PC-3 (cell line): ENCODE measurements at regions not wholly inside any gene's neighbourhood (a gene's known extent, or its start where the extent isn't known, plus 50 kb on each side); places are given as distances from the start of the nearest gene placed in this dataset.

ENCODE experiments used
- ATAC-seq: fragments of 200-7000 bp; cut with Tn5 transposase; 2 replicates; pipeline ENCODE4 v1.9.1; 2020; ENCODE audit warnings: mild to moderate bottlenecking, moderate library complexity
- BruUV-seq: library from RNA; stranded (reverse); fragments of 400-500 nt; replicated peaks from 2 replicates; lab custom pipeline; 2021; lab: Mats Ljungman, UMichigan
- CTCF ChIA-PET: fragments of 300-600 bp; sonication (Branson Sonifier 250); formaldehyde crosslinking; loops from one replicate; lab custom pipeline; 2022; ENCODE audit warnings: antibody characterized with exemption; lab: Charles Lee
- POLR2A ChIA-PET: fragments of 300-600 bp; sonication (Branson Sonifier 250); formaldehyde crosslinking; loops from one replicate; lab custom pipeline; 2022; ENCODE audit warnings: antibody characterized with exemption; ENCODE audit not compliant: unreplicated experiment; lab: Charles Lee
- DNase-seq: peaks from one replicate; pipeline ENCODE4 v3.0.0-alpha.2; 2015
- H2AFZ ChIP-seq: fragments of 300-600 bp; sonication (generic); 2 replicates; pipeline ENCODE4 v1.6.0; 2016; ENCODE audit warnings: antibody characterized with exemption, low read length
- H3F3A ChIP-seq: fragments of 300-600 bp; sonication (generic); one replicate; pipeline ENCODE4 v1.6.0; 2017; ENCODE audit warnings: antibody characterized with exemption, low read length, control low read depth, mild to moderate bottlenecking; ENCODE audit not compliant: unreplicated experiment
- H3K27ac ChIP-seq: fragments of 300-600 bp; sonication (generic); 2 replicates; pipeline ENCODE4 v1.5.1; 2016; ENCODE audit warnings: mild to moderate bottlenecking, low read length
- H3K27me3 ChIP-seq: fragments of 300-600 bp; sonication (generic); 2 replicates; pipeline ENCODE4 v1.6.1; 2016; ENCODE audit warnings: low read length, mixed read lengths
- H3K36me3 ChIP-seq: fragments of 300-600 bp; sonication (generic); 2 replicates; pipeline ENCODE4 v1.6.1; 2016; ENCODE audit warnings: low read depth, mixed run types, low read length, mixed read lengths
- H3K4me1 ChIP-seq: fragments of 300-600 bp; sonication (generic); 2 replicates; pipeline ENCODE4 v1.5.1; 2016; ENCODE audit warnings: low read length; ENCODE audit not compliant: insufficient read depth
- H3K4me2 ChIP-seq: fragments of 300-600 bp; sonication (generic); 2 replicates; pipeline ENCODE4 v1.6.0; 2016; ENCODE audit warnings: low read length
- H3K4me3 ChIP-seq: fragments of 300-600 bp; sonication (generic); 2 replicates; pipeline ENCODE4 v1.5.1; 2016; ENCODE audit warnings: mild to moderate bottlenecking, low read length, mixed read lengths
- H3K79me2 ChIP-seq: fragments of 300-600 bp; sonication (generic); 2 replicates; pipeline ENCODE4 v1.6.1; 2017; ENCODE audit warnings: low read length, mixed read lengths
- H3K9ac ChIP-seq: fragments of 300-600 bp; sonication (generic); 2 replicates; pipeline ENCODE4 v1.6.0; 2016; ENCODE audit warnings: mild to moderate bottlenecking, low read length
- H3K9me2 ChIP-seq: fragments of 300-600 bp; sonication (generic); replicated peaks from 2 replicates; pipeline ENCODE4 v1.6.1; 2016; ENCODE audit warnings: mixed run types, low read length, mixed read lengths
- H3K9me3 ChIP-seq: fragments of 300-600 bp; sonication (generic); 2 replicates; pipeline ENCODE4 v1.6.1; 2016; ENCODE audit warnings: low read length, mixed read lengths
- H4K20me1 ChIP-seq: fragments of 300-600 bp; sonication (generic); 2 replicates; pipeline ENCODE4 v1.6.1; 2016; ENCODE audit warnings: low read length, mixed read lengths
- CTCF ChIP-seq: fragments of 300-600 bp; sonication (generic); conservative IDR thresholded peaks from 2 replicates; pipeline ENCODE4 v1.5.1; 2017; ENCODE audit warnings: antibody characterized with exemption, low read depth, mild to moderate bottlenecking, low read length
- EZH2 ChIP-seq: fragments of 300-600 bp; sonication (generic); IDR thresholded peaks from one replicate; pipeline ENCODE4 v1.6.1; 2017; ENCODE audit warnings: antibody characterized with exemption, mild to moderate bottlenecking, low read length; ENCODE audit not compliant: unreplicated experiment
- EZH2phosphoT487 ChIP-seq: fragments of 300-600 bp; sonication (generic); IDR thresholded peaks from 2 replicates; pipeline ENCODE4 v1.6.1; 2018; ENCODE audit warnings: mild to moderate bottlenecking, antibody characterized with exemption, low read length, borderline replicate concordance
- intact Hi-C: fragments of 100-400 bp; cut with micrococcal nuclease; formaldehyde crosslinking; loops from 2 replicates; pipeline ENCODE4 v1.9.0; 2023

GRCh38 chr1:36702963-36703362, 220.2 kb upstream of the CSF3R start:
- Histone ChIP-seq H3K27me3 (peaks cover 83% of the 10 kb centered on the region), H2AFZ (no peak overlapping the region), H4K20me1 (no peaks in the 10 kb centered on the region), H3K9me2 (no peaks in the 10 kb centered on the region), H3K4me2 (no peak overlapping the region), H3K79me2 (no peaks in the 10 kb centered on the region), H3K9ac (no peak overlapping the region), H3K9me3 (no peaks in the 10 kb centered on the region), H3K36me3 (no peaks in the 10 kb centered on the region), H3K4me1 (no peaks in the 10 kb centered on the region), H3K4me3 (no peak overlapping the region), H3F3A (no peaks in the 10 kb centered on the region), H3K27ac (no peak overlapping the region)
- ChIA-PET POLR2A (no interaction called here), CTCF (no interaction called here)
- no peak for ATAC-seq
- intact Hi-C loops: no loop called here
- no TSS peak for BruUV-seq
- no peak for DNase-seq
- no peak for TF ChIP-seq EZH2phosphoT487
- no peak for TF ChIP-seq EZH2
- TF ChIP-seq CTCF: no peak

GRCh38 chr1:36699113-36699911, 216.6 kb upstream of the CSF3R start:
- no peak for TF ChIP-seq EZH2phosphoT487
- TF ChIP-seq CTCF: no peak
- no peak for TF ChIP-seq EZH2
- Histone ChIP-seq H3K9ac (no peak overlapping the region), H2AFZ (no peak overlapping the region), H3K79me2 (no peaks in the 10 kb centered on the region), H3K4me3 (no peak overlapping the region), H3K4me1 (no peaks in the 10 kb centered on the region), H3K27me3 (peaks cover 81% of the 10 kb centered on the region), H3F3A (no peaks in the 10 kb centered on the region), H3K9me2 (no peaks in the 10 kb centered on the region), H3K36me3 (no peaks in the 10 kb centered on the region), H4K20me1 (no peaks in the 10 kb centered on the region), H3K4me2 (no peak overlapping the region), H3K27ac (no peak overlapping the region), H3K9me3 (no peaks in the 10 kb centered on the region)
- no peak for ATAC-seq
- no peak for DNase-seq
- ChIA-PET POLR2A (no interaction called here), CTCF (no interaction called here)
- no TSS peak for BruUV-seq
- intact Hi-C loops: no loop called here
